GM21737 (cell line): ENCODE measurements at regions not wholly inside any gene's neighbourhood (a gene's known extent, or its start where the extent isn't known, plus 50 kb on each side); places are given as distances from the start of the nearest gene placed in this dataset.

ENCODE experiments used
- ATAC-seq: cut with Tn5 transposase; IDR thresholded peaks from one replicate; pipeline ENCODE4 v1.9.1; 2021; ENCODE audit warnings: mild to moderate bottlenecking, moderate library complexity; ENCODE audit not compliant: unreplicated experiment

DNA sequence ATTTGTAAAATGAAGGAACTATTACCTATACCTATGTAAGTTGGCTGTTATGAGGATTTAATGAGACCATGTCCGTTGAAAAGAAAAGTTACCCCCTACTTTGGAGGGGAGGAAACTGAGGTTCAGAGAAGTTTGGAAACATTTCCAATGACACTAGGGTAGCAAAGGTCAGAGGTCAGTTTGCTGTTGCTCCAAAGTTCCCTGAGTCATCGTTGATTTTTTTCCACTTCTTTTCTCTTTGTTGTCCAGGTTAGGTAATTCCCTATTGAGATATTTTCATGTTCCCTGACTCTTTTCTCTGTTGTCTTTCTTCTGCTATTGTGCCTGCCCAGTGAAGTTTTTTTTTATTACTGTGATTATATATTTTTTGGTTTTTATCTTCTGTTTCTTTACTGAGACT, 213.8 kb upstream of the C1orf174 start:
- ATAC-seq: no peak

DNA sequence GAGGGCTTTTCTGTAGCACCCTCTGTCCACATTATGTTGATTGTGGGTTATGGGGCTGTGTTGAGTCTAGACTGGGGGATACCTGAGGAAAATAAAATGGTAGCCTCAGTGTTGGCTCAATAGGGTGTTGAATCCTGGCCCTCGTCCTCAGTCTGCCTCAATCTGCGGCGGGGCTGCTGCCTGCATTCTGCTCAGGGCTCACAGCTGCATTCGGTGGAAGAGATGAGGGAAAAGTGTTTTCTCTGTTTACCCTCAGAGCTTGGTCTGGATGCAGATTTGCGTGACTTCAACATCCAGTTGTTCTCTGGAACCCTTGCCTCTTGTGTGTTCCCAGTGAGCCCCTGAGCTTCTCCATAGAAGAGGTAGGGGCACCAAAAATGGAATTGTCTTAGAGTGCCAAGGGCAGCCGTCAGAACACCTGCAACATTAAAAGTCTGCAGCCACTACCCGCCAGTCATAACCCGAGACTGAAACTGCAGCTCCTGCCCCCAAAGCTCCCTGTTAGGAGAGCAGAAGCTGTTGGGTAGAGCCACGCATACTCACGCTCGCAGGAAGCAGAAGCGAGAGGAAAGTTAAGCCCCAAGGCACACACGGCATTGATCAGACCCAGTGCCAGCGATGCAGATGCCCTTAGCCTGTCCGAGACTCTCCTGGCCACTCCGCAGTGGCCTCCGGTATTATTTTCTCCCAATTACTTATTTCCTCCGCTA, 215.3 kb upstream of the C1orf174 start:
- ATAC-seq: no peak

DNA sequence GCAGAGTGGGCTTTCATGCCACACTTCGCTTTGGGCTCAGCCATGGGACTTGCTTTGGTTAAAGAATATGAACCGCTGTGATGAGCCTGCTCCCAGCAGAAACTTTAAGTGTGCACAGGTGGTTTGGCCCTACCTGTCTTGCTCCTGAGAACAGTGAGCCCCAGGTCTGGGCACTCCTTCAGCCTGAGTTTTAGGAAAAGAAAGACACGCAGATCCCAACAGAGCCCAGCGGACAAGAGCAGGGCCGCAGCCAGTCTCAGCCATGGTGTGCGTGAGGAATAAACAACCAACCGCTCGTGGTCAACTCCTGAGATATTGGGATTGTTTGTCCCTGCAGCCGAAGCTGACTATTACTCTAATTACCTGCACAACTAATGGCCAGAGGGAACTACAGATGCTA, 217.1 kb upstream of the C1orf174 start:
- ATAC-seq: no peak

DNA sequence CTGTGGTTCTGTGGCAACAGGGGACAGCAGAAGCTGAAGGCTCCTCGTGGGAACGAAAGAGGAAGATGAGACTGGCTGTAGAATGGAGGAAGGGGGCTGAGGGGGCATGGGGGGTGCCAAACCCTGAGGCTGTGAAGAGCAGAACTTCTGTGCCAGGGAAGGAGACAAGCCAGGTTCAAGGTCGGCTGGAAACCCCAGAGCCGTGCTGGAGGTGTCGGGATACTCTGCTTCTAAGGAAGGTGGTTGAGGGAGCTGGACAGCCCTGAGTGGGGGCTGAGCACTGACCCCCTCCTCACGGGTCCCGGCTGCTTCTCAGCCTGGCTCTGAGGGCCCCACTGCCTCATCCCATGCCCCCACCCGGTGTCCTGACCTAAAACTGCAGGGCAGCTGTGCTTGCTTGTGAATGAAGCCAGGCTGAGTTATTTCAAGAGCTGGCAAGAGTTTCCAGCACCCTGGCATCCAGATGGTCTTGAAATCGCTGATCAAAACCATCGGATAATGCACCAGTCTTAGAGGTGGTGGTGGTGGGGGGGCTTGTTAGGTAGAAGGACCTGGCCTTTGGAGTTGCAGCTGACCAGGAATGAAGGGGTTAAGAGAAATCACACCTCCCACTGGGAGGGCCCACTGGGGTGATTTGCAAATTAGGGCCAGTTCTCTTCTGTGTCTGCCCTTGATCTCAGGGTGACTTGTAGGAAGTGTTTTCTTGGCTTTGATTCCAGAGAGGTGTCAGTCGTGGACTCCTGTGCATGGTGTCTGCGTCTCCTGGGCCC, 218.9 kb upstream of the C1orf174 start:
- ATAC-seq: no peak

DNA sequence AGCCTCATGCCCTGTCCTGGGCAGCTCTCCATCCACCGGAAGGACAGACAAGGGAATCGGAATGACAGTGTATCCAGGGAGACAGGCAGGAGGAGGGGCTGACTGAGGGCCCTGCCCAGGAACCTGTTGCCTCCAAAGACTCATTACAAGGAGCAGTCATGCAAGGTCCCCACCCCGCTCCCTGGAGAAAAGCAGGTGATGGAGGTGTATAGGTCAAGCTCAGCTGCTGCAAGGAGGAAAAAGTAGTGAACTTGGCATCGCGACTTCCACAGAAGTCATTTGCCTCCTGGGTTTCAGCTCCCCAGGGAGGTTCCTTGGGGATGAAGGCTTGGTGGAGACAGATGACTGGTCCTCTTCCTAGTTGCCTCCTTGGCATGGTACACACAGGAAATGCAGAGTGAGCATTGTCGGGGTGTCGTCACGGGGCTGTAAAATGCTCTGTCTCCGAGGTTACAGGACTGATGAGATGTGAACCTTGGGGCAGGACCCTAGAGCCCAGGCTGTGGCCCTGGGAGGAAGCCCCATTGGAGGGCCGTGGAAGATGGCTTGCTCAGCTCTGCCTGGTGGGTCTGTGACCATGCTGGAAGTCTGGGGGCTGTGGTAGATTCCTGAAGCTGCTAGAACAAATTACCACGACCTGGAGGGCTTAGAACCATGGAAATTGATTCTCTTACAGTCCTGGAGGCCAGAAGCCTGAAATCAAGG, 219.6 kb upstream of the C1orf174 start:
- no peak for ATAC-seq

DNA sequence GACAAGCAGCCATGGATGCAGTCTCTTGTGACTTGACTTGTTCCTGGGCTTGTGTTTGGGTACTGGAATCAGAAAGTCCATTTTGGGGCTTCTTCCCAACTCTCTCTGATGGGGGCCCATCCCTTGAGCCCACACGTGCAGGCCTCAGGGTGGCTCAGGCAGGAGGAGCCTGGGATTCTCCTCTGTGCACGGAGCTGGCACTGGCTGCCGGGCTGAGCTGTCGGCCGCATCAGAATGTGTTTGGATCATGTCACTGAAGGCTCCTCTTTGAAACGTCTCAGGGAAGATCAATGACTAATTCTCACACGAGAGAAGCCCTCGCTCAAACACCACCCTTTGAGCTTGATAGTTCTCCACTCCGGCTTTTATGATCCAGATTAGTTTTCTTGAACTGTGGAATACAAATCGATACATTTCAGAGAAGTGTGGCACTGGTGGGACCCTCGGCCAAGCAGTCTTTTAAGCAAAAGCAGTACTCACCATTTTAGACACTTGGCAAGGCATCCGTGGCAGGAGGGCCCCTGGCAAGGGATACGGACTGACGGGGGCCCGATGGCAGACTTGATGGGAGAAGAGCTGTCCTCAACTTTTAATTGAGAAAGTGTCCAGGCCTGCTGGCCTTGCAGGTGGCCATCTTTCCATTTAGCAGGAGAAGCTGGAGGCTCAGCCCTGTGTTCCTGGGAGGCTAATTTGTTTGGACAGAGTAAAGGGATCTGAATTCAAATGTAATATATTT, 220.7 kb upstream of the C1orf174 start:
- ATAC-seq: no peak

DNA sequence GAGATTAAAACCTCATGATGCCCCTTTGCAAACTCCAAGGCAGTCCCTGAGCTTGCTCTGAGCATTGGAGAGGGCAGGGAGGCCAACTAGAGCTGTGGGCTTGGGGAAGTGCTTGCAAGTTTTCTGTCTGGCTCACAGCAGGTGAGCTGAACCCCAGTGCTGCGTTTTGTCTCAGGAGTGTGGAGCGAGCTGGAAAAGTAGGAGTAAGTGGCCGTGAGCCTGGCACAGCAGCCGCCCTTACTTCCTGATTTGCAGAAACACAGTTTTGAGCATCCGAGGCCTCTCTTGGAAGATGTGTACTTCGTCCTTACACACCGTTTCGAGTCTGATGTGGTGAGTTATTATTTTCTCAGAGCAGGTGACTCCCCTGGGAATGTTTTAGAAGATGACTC, 221.2 kb upstream of the C1orf174 start:
- ATAC-seq: no peak

DNA sequence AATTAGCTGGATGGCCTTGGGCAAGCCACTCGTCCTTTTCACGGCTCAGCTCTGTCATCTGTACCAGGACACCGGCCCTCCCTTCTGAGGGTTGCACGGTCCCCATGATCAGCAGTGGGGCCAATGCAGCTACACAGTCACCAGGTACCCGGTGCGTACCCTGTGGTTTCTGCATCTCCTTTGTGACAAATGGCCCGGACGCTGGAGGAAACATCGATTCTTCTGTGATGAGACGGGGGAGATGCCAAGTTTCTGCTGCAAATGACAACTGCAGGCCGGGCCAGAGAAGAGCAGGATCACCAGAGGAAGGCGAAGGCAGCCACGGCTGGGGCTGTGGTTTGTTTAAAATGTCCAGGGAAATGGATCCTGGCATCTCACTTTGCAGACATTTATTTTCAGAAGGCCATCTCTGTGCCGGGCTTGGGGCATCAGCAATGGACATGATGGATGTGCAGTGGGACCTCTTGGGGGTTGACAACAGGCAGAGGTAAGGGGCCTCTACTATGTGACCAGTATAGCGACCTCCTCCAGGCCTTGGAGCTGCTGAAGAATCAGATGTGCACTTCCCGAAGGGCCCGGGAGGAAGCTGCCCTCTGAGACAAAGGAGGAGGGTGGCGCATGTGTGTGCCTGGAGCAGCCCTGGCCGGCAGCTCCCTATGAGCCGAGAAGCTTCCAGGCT, 221.9 kb upstream of the C1orf174 start:
- no peak for ATAC-seq

DNA sequence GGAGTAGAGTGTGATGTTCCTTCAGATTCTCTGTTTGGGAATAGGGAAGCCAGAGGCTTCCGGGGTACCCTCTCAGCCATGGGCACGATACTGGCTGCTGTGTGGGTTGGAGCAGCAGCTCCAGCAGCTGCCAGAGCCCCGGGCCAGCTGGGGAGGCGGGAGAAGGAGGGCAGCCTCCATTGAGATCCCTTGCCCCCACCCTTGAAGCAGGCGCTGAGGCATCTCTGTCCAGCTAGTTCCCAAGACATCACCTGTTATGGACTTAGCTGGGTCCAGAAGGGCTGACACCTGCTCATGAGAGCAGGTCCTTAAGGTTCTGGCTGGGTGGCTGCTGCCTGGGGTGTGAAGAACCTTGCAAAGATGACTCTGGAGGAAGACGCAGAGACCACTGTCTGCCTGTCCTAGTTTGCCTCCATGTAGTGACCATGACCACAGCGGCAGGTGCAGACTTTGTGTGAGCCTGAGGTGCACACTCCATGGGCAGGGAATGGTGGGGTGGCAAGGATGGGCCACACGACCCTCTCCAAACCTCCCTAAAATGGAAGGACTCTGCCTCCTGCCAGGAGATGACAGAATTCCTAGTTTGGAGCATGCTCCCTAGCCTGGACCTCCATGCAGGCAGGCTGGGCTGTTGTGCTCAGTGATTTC, 222.6 kb upstream of the C1orf174 start:
- ATAC-seq: no peak

DNA sequence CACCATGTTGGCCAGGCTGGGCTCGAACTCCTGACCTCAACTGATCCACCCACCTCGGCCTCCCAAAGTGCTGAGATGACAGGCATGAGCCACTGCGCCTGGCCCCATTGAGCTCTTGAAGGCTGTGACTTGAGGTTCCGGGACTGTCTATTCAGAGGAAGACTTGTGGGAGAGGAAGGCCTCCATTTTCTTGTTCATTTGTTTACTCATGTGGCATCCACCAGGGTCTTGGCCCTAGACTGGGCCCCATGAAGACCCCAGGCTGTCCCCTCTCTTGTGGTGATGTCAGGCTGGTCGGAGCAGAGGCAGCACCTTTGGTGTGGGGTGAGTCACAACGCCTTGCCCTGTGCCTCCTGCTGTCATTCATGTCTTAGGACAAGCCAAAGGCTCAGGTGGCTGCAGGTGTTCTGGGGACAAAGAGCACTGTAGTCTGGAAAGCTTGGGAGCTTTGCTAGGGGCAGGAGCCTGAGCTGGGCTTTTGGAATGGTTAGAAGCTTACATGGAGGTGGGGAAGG, 224.6 kb upstream of the C1orf174 start:
- no peak for ATAC-seq

DNA sequence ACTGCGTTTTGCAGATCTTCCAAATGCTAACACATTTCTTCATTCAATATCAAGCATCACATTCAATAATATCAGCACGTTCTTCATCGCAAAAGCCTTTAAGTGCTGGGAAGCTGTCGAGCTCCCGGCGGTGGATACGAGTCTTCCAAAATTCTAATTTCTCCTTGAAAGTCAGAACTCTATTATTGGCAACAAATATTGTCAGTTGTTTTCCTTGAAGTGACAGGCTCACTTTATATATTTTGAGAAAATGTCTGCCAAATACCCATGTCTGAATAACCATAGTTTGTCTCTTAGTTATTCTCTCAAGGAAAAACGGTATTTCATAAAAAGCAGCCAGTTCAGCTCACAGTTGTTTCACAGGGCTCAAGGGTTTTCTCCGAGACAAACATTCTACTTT, 226.2 kb upstream of the C1orf174 start:
- no peak for ATAC-seq

DNA sequence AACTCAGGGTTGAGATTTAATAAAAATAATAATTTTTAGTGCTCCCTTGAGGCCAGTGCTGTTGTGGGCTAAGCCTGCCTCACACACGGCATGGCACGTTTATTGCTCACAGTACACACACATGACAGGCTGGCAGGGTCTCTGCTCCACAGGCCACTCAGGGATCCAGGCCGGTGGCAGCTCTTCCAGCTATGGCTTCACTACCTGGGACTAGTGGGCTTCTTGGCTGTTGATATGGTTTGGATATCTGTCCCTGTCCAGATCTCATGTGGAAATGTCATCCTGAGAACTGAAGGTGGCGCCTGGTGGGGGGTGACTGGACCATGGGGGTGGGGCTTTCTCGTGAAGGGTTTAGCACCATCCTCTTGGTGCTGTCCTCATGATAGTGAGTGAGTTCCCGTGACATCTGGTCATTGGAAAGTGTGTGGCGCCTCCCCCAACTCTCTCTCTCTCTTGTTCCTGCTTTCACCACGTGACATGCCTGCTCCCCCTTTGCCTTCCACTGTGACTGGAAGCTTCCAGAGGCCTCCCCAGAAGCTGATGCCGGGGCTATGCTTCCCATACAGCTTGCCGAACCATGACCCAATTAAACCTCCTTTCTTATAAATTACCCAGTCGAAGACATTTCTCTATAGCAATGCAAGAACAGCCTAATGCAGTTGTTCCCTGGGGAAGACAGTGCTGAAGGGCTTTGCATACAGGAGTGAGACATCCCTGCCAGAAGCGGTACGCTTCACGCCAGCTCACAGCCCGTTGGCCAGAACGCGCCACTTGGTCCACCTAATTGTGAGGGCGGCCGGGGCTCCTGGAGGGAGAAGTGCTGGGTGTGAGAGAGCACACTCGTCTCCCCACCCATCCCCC, 226.9 kb upstream of the C1orf174 start:
- no peak for ATAC-seq

DNA sequence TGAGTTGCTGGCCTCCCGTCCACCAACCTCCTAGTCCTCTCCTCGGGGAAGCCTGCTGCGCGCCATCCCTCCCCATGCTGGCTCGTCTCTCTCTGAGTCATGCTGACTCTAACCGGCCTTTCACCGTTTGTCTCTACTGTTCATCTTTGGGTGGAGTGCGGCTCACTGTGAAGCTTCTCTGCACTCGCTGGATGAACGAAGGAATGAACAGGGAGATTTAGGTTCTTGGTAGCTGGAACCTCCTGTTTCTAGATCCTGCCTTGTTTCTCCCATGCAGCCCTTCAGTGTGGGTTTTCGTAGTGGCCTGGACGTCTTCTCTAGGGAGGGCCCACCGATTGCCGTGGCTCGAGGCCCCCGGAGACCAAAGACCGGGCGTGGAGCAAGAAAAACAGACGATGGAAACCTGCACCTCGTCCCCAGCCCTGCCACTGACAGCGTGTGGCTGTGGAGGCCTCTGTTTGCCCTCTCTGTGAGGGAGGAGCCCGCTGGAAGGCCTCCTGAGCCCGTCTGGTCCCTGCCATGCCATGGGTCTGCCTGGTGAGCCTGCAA, 227.6 kb upstream of the C1orf174 start:
- ATAC-seq: no peak

DNA sequence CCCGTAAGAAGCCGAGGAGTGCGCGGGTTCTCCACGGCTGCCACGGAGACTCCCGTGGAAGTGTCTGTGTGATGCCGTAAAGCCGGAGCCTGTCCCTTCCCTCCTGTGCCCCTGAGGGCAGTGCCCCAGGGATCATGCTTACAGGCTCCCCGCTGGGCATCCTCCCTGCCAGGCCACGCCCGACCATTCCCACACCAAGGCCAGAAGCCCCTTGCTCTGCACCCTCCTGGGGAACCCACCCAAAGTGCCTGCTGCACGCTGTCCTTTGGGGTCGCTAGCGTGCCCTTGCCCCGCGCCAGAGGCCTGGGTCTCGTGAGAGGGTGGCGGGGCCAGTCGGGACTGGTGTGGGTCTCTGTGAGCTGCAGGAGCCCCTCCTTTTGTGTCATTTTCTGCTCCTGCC, 228.5 kb upstream of the C1orf174 start:
- ATAC-seq: no peak

DNA sequence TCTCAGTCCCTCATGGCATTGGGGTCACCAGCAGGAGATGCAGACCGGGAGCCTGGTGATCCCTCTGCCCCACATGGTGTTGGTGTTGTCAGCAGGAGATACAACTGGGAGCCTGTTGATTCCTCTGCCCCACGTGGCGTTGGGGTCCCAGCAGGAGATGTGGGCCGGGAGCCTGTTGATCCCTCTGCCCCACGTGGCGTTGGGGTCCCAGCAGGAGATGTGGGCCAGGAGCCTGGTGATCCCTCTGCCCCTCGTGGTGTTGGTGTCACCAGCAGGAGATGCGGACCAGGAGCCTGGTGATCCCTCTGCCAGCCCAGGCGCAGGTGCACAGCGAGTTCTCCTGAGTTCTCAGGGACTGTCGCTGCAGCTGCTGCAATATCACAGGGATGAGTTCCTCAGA, 229.6 kb upstream of the C1orf174 start:
- ATAC-seq: no peak

DNA sequence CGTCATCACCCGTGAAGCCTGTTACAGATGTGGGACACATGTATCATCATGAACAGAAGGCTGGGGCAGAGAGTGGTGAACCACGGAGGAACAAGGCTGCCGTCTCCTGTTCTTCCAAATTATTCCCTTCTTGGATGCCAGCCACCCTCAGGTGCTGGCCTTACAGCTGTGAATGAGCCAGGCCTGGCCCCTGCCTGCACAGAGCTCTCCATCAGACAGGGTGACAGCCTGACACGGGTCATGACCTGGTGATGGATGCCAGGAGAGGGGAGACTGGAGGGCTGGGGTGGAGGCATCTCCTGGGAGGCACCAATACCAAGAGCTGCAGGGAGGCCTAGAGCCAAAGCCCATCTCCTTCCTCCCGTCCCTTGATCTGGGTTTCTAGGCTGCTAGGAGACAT, 230.0 kb upstream of the C1orf174 start:
- no peak for ATAC-seq

DNA sequence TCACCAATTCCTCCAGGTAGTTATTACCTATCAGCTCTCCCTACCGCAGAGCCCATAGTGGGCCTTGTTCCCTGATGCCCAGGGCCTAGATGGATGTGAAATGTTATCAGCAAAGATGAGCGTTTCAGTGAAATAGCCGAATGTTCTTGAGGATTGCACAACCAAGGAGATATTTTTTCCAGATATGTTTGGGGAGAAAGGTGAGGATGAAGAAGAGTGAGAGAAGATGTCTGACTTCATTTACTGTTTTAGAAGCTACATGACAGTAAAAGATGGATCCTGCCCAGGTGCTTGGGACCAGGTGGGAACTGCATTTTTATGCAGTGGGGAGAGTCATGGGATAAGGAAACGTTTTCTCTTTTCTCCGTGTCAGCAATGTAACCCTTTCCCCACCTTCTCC, 231.7 kb upstream of the C1orf174 start:
- ATAC-seq: no peak

DNA sequence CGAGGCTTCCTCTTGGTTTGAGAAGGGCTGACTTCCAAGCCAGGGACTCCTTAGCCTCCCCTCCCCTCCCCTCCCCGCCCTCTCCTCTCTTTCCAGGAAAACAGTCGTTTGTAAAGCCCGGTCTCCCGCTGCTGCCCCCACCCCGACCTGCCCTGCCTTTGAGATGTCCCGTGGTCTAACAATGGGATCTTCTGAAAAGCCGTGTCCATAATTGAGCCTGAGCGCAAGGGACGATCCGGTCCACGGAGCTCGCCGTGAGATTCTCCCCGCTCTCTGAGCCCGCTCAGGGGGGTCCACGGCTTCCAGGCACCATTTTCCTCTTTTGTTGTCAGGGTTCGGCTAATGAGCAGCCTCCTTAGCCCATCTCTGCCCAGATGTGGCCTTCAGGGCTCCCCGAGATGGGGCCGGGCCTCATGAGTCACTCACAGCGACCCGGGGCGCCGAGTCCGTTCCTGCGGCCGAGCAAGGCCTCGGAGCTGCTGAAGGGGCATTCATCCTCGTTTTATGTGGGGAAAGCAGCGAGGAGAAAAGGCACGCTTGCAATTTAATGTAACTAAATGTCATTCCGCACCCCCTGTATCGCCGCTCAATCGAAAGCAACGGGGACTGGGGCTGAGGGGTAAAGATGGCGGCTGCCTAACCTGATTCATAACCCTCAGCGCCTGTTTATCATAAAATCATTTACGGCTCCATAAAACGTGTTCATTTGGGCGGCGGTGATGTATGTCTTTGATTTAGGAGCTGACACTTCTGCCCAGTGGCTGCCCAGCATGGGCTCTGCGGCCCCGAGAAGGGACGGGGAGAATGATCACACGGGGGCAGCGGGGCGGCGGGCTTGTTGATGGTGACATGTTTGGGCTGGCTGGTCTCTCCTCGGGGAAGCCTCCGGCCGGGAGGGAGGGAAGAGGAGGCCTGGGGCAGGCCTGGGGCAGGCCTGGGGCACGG, 232.6 kb upstream of the C1orf174 start:
- no peak for ATAC-seq
